ENCODE measurements at regions not wholly inside any gene's neighbourhood (a gene's known extent, or its start where the extent isn't known, plus 50 kb on each side); places are given as distances from the start of the nearest gene placed in this dataset.

DNA sequence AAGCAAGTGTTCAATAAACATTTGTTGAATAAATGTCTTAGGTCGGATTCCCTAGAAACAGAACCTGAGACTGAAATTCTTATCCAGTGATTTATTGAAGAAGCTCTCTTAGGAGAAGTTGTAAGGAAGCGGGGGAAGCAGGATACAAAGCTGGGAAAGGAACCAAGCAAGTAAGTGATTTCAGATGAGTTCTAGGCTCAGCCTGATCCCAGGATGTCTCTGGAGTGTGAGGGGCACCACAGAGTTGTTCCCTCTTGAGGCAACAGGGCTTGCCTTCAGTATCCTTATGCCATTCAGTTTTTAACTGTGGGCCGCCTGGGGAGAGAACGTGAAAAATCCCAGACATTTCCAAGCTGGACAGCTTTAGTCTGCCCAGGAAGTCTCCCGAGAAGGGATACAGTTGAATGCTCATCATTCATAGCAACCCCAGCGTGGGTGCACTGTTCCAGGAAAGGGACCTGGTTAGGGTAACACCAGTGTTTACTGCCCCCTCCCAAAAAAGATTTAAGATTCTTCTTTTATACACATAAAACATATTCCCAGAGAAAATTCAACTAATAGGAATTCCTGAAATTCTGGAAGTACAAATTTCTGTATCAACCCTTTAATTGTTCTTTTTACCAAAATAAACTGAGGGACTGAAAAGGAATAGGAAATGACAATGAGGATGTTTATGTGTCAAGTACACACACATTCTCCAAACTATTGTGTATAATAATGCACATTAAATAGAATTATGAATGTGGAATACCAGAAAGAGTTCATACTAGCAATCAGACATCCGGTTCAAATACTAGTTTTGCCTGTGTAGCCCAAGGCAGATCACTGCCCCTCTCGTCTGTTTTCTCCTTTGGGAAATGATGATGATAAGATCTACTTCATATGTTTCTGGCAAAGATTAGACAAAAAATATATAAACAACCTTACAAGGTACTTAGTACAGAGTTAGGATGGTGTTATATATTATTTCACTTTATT lies 592.1 kb upstream of the CDH2 start:
- Histone ChIP-seq H3K9me3 (no peaks in the 10 kb centered on the region), H3K4me3 (no peak overlapping the region), H3K4me1 (no peaks in the 10 kb centered on the region), H3K27ac (no peak overlapping the region), H3K36me3 (no peaks in the 10 kb centered on the region), H3K27me3 (no peaks in the 10 kb centered on the region)
- no peak for TF ChIP-seq CTCF (IDR thresholded peaks at IDR 0.05)
- intact Hi-C loops (cut with DNase I; ENCODE audit: low total_unique reads) = no loop called here
- DNase-seq = no peak

DNA sequence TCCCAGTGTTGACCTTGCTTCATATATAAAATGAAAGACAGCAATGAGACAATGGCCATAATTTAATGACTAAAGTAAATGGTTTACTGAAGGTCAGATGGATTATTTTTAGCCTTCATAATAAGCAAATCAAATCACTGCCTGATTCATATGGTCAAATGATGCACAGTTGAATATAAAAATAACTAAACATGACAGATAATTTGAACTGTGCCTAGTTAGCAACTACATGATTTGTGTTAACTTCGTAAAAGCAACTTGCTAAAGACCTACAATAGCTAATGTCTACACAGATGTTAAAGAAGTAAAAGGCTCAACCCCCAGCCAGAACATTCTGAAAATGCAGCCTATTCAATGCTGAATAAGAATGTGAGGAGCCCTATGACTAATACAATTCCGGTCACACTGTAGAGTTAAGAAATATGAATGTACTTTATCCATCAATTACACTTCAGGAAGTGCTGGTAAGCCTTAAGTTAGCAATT lies 590.8 kb upstream of the CDH2 start:
- Histone ChIP-seq H3K27me3 (no peaks in the 10 kb centered on the region), H3K36me3 (no peaks in the 10 kb centered on the region), H3K27ac (no peak overlapping the region), H3K9me3 (no peaks in the 10 kb centered on the region), H3K4me1 (no peaks in the 10 kb centered on the region), H3K4me3 (no peak overlapping the region)
- intact Hi-C loops (cut with DNase I; ENCODE audit: low total_unique reads) = loop anchor here (1.0 kb wide), 1 partner anchor 27 kb away; no protein-coding TSS in a partner anchor
- TF ChIP-seq CTCF (IDR thresholded peaks at IDR 0.05) = no peak
- no peak for DNase-seq

- Histone ChIP-seq H3K27me3 (no peaks in the 10 kb centered on the region), H3K4me1 (no peaks in the 10 kb centered on the region), H3K36me3 (no peaks in the 10 kb centered on the region), H3K4me3 (no peak overlapping the region), H3K27ac (no peak overlapping the region), H3K9me3 (no peaks in the 10 kb centered on the region)
- intact Hi-C loops (cut with DNase I; ENCODE audit: low total_unique reads) = loop anchor here (1.0 kb wide), 1 partner anchor 27 kb away; no protein-coding TSS in a partner anchor
- no peak for TF ChIP-seq CTCF (IDR thresholded peaks at IDR 0.05)
- no peak for DNase-seq
These were observed 590.3 kb upstream of the CDH2 start for GRCh38 chr18:28767201-28767600.

- Histone ChIP-seq H3K4me3 (no peak overlapping the region), H3K9me3 (no peaks in the 10 kb centered on the region), H3K36me3 (no peaks in the 10 kb centered on the region), H3K27ac (no peak overlapping the region), H3K27me3 (no peaks in the 10 kb centered on the region), H3K4me1 (no peaks in the 10 kb centered on the region)
- no peak for DNase-seq
- intact Hi-C loops (cut with DNase I; ENCODE audit: low total_unique reads) = loop anchor here (1.0 kb wide), 1 partner anchor 28 kb away; no protein-coding TSS in a partner anchor
- no peak for TF ChIP-seq CTCF (IDR thresholded peaks at IDR 0.05)
These were observed 589.8 kb upstream of the CDH2 start for GRCh38 chr18:28766721-28767120.

DNA sequence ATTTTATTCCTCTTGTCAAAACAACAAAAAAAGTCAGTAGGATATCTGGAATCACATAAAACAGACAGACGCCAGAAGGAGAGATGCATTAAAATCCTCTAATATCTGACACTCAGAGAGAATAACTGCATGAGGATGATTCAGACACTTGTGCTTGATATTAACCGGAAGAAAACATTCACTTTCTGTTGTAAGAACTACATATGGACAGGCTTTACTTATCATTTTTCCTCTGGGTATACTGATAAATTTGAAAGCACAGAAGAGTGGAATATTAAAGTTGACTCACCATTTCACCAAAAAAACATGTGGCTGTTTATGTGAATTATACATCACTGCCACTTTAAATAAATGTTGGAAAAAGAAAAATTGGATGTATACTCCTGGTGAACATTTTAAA lies 589.1 kb upstream of the CDH2 start:
- Histone ChIP-seq H3K27ac (no peak overlapping the region), H3K27me3 (no peaks in the 10 kb centered on the region), H3K9me3 (no peaks in the 10 kb centered on the region), H3K36me3 (no peaks in the 10 kb centered on the region), H3K4me3 (no peak overlapping the region), H3K4me1 (no peaks in the 10 kb centered on the region)
- intact Hi-C loops (cut with DNase I; ENCODE audit: low total_unique reads) = no loop called here
- TF ChIP-seq CTCF (IDR thresholded peaks at IDR 0.05) = no peak
- DNase-seq = no peak

Measured in tibial artery (tissue), 4 donors.